Panc1 (cell line): ENCODE measurements at regions not wholly inside any gene's neighbourhood (a gene's known extent, or its start where the extent isn't known, plus 50 kb on each side); places are given as distances from the start of the nearest gene placed in this dataset.

Experiments
- POLR2AphosphoS5 ChIP-seq: IDR thresholded peaks from 2 replicates; pipeline ENCODE4 v1.6.1; 2012; ENCODE audit warnings: mild to moderate bottlenecking, low read depth, low read length, moderate library complexity
- SIN3A ChIP-seq: IDR thresholded peaks from 2 replicates; pipeline ENCODE4 v1.6.1; 2012; ENCODE audit warnings: low read depth, mild to moderate bottlenecking, low read length, moderate library complexity, borderline replicate concordance; ENCODE audit not compliant: insufficient read depth
- TF ChIP-seq, protein P1 (sequence below): fragments of 450-650 bp; IDR thresholded peaks from 2 replicates; pipeline ENCODE4 v1.5.1; 2017; ENCODE audit warnings: mild to moderate bottlenecking

DNA sequence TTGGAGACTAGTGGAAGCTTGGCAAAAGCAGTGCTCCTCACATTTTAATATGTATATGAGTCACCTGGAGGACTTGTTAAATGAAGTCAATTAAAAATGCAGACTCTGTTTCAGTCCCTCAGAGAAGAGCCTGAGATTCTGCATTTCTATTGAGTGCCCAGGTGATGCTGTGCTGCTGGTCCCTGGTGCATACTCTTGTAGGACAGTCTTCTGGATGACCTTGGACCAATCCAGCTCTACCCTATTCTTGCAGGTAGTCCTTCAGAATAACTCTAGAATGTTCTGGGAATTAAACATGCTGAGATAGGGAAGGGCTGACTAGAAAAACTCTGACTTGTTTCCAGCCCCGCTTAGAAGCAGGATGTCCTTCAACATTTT, 115.9 kb downstream of the CASP12 start:
- TF ChIP-seq, protein P1, sequence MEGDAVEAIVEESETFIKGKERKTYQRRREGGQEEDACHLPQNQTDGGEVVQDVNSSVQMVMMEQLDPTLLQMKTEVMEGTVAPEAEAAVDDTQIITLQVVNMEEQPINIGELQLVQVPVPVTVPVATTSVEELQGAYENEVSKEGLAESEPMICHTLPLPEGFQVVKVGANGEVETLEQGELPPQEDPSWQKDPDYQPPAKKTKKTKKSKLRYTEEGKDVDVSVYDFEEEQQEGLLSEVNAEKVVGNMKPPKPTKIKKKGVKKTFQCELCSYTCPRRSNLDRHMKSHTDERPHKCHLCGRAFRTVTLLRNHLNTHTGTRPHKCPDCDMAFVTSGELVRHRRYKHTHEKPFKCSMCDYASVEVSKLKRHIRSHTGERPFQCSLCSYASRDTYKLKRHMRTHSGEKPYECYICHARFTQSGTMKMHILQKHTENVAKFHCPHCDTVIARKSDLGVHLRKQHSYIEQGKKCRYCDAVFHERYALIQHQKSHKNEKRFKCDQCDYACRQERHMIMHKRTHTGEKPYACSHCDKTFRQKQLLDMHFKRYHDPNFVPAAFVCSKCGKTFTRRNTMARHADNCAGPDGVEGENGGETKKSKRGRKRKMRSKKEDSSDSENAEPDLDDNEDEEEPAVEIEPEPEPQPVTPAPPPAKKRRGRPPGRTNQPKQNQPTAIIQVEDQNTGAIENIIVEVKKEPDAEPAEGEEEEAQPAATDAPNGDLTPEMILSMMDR, result no peak
- TF ChIP-seq POLR2AphosphoS5, result no peak
- TF ChIP-seq SIN3A, result no peak
